HL-60 (cell line): ENCODE measurements at regions not wholly inside any gene's neighbourhood (a gene's known extent, or its start where the extent isn't known, plus 50 kb on each side); places are given as distances from the start of the nearest gene placed in this dataset.

Experiments used
- DNase-seq, 2 experiments: peaks; one replicate each; pipeline ENCODE4 v3.0.0-alpha.2; 2010 to 2020; ENCODE audit warnings: low read depth in 1 of 2, low spot score in 1 of 2
- H3K27ac ChIP-seq: fragments of 250-450 bp; sonication (Bioruptor Pico); replicated peaks from 2 replicates; pipeline ENCODE4 v1.5.1; 2020; ENCODE audit warnings: mild to moderate bottlenecking, moderate library complexity
- H3K27me3 ChIP-seq: fragments of 250-450 bp; sonication (Bioruptor Pico); 2 replicates; pipeline ENCODE4 v1.5.1; 2021; ENCODE audit warnings: mild to moderate bottlenecking, moderate library complexity; ENCODE audit not compliant: insufficient read depth, poor library complexity, severe bottlenecking
- H3K4me3 ChIP-seq: replicated peaks from 2 replicates; pipeline ENCODE4 v1.5.1; 2011; ENCODE audit warnings: mild to moderate bottlenecking, control low read depth, low read length; ENCODE audit not compliant: insufficient read depth
- CTCF ChIP-seq: IDR thresholded peaks from one replicate; pipeline ENCODE4 v1.5.1; 2011; ENCODE audit warnings: low read length, control low read depth, inconsistent platforms; ENCODE audit not compliant: insufficient read depth
- GABPA ChIP-seq: IDR thresholded peaks from 2 replicates; pipeline ENCODE4 v1.6.1; 2012; ENCODE audit warnings: low read depth
- POLR2AphosphoS5 ChIP-seq: IDR thresholded peaks from 2 replicates; pipeline ENCODE4 v1.6.1; 2012; ENCODE audit warnings: low read depth
- REST ChIP-seq: IDR thresholded peaks from 2 replicates; pipeline ENCODE4 v1.6.1; 2012; ENCODE audit warnings: low read depth; ENCODE audit not compliant: insufficient replicate concordance
- SPI1 ChIP-seq: IDR thresholded peaks from 2 replicates; pipeline ENCODE4 v1.6.1; 2012; ENCODE audit warnings: low read depth, mild to moderate bottlenecking, borderline replicate concordance

- Histone ChIP-seq H3K27me3 (no peaks in the 10 kb centered on the region), H3K27ac (no peak overlapping the region), H3K4me3 (no peak overlapping the region)
- TF ChIP-seq GABPA (no peak), POLR2AphosphoS5 (no peak), SPI1 (peak; percentile 82), CTCF (no peak), REST (no peak)
- peak; percentile 7 to 46 for DNase-seq
Measured at GRCh38 chr6:145480024-145480423, 255.3 kb downstream of the EPM2A start.

- Histone ChIP-seq H3K4me3 (no peak overlapping the region), H3K27me3 (no peaks in the 10 kb centered on the region), H3K27ac (no peak overlapping the region)
- TF ChIP-seq REST (no peak), CTCF (no peak), SPI1 (no peak), POLR2AphosphoS5 (no peak), GABPA (no peak)
- no peak for DNase-seq
Measured at GRCh38 chr6:145483191-145483996, 251.9 kb downstream of the EPM2A start.

GRCh38 chr6:145485288-145485687 lies 250.0 kb downstream of the EPM2A start:
- no peak overlapping the region for H3K27ac ChIP-seq
- no peak for DNase-seq
- H3K27me3 ChIP-seq, result no peaks in the 10 kb centered on the region
- no peak overlapping the region for H3K4me3 ChIP-seq
- TF ChIP-seq CTCF (no peak), POLR2AphosphoS5 (no peak), REST (no peak), SPI1 (no peak), GABPA (no peak)
